HEK293 (cell line): ENCODE measurements at regions not wholly inside any gene's neighbourhood (a gene's known extent, or its start where the extent isn't known, plus 50 kb on each side); places are given as distances from the start of the nearest gene placed in this dataset.

Experiments used
- CTCF ChIA-PET: fragments of 350-600 bp; formaldehyde crosslinking; extraction: SDS; loops from one replicate; lab custom pipeline; 2021; ENCODE audit warnings: antibody characterized with exemption; lab: Yijun Ruan, JAX
- POLR2A ChIA-PET: fragments of 300-600 bp; formaldehyde crosslinking; extraction: SDS; loops from one replicate; lab custom pipeline; 2020; ENCODE audit warnings: antibody characterized with exemption, inconsistent platforms; lab: Yijun Ruan, JAX
- H3K27ac ChIP-seq: fragments of 200-500 bp; sonication (Bioruptor generic); 2 replicates; pipeline ENCODE4 v1.5.1; 2014; ENCODE audit warnings: low read depth, low read length, control low read depth, inconsistent platforms; ENCODE audit errors: extremely low read depth
- H3K36me3 ChIP-seq, 2 experiments: fragments of 200-500 bp in 1 of 2; sonication (Bioruptor generic) in 1 of 2; 1 replicate in 1 of 2; 2 replicates in 1 of 2; pipeline ENCODE4 v1.5.1; 2014 to 2017; ENCODE audit warnings: inconsistent platforms in 2 of 2, low read length in 2 of 2; ENCODE audit not compliant: control insufficient read depth in 2 of 2, insufficient read depth in 1 of 2
- H3K4me1 ChIP-seq: fragments of 200-500 bp; sonication (Bioruptor generic); 2 replicates; pipeline ENCODE4 v1.5.1; 2014; ENCODE audit warnings: mild to moderate bottlenecking, low read length, inconsistent platforms; ENCODE audit not compliant: control insufficient read depth, insufficient read depth
- H3K4me3 ChIP-seq: 2 replicates; pipeline ENCODE4 v1.5.1; 2011; ENCODE audit warnings: low read depth, mild to moderate bottlenecking, control low read depth, low read length, moderate library complexity
- H3K9me3 ChIP-seq: fragments of 200-500 bp; sonication (Bioruptor generic); 2 replicates; pipeline ENCODE4 v1.5.1; 2014; ENCODE audit warnings: low read depth, low read length, inconsistent platforms; ENCODE audit not compliant: control insufficient read depth, insufficient read depth
- GLI2 ChIP-seq: fragments of 450-650 bp; formaldehyde crosslinking; IDR thresholded peaks from 2 replicates; pipeline ENCODE4; 2017; ENCODE audit warnings: missing biosample characterization, missing genetic modification characterization, low read depth, borderline replicate concordance
- HOXC10 ChIP-seq: sonication (generic); formaldehyde crosslinking; IDR thresholded peaks from 2 replicates; pipeline ENCODE4 v1.8.1; 2023; ENCODE audit warnings: mild to moderate bottlenecking, missing genetic modification reagents
- PRDM1 ChIP-seq: fragments of 450-650 bp; formaldehyde crosslinking; IDR thresholded peaks from 2 replicates; pipeline ENCODE4; 2016; ENCODE audit warnings: missing biosample characterization, missing genetic modification characterization
- SP3 ChIP-seq: fragments of 450-650 bp; formaldehyde crosslinking; IDR thresholded peaks from 2 replicates; pipeline ENCODE4 v1.5.1; 2016; ENCODE audit warnings: missing biosample characterization, missing genetic modification characterization
- ZFP3 ChIP-seq: fragments of 450-650 bp; formaldehyde crosslinking; IDR thresholded peaks from 2 replicates; pipeline ENCODE4 v1.5.1; 2016; ENCODE audit warnings: low read depth, missing biosample characterization, missing genetic modification characterization
- ZFP41 ChIP-seq: fragments of 450-650 bp; formaldehyde crosslinking; IDR thresholded peaks from 2 replicates; pipeline ENCODE4 v1.5.1; 2016; ENCODE audit warnings: missing biosample characterization, missing genetic modification characterization, borderline replicate concordance
- ZNF24 ChIP-seq: fragments of 450-650 bp; formaldehyde crosslinking; IDR thresholded peaks from 2 replicates; pipeline ENCODE4 v1.5.1; 2016; ENCODE audit warnings: missing biosample characterization, missing genetic modification characterization
- ZNF311 ChIP-seq: fragments of 450-650 bp; formaldehyde crosslinking; IDR thresholded peaks from 2 replicates; pipeline ENCODE4 v1.5.1; 2017; ENCODE audit warnings: missing biosample characterization, missing genetic modification characterization, borderline replicate concordance
- ZNF394 ChIP-seq: fragments of 450-650 bp; formaldehyde crosslinking; IDR thresholded peaks from 2 replicates; pipeline ENCODE4 v1.5.1; 2016; ENCODE audit warnings: missing biosample characterization, missing genetic modification characterization, mild to moderate bottlenecking, moderate library complexity, borderline replicate concordance
- ZNF501 ChIP-seq: fragments of 450-650 bp; formaldehyde crosslinking; IDR thresholded peaks from 2 replicates; pipeline ENCODE4 v1.5.1; 2016; ENCODE audit warnings: missing biosample characterization, missing genetic modification characterization
- ZNF558 ChIP-seq: fragments of 450-650 bp; formaldehyde crosslinking; IDR thresholded peaks from 2 replicates; pipeline ENCODE4 v1.5.1; 2016; ENCODE audit warnings: missing biosample characterization, missing genetic modification characterization
- ZNF571 ChIP-seq: fragments of 450-650 bp; formaldehyde crosslinking; IDR thresholded peaks from 2 replicates; pipeline ENCODE4 v1.5.0; 2017; ENCODE audit warnings: missing biosample characterization, missing genetic modification characterization
- ZNF660 ChIP-seq: fragments of 450-650 bp; IDR thresholded peaks from 2 replicates; pipeline ENCODE4 v1.5.1; 2018; ENCODE audit warnings: missing biosample characterization, mild to moderate bottlenecking, missing genetic modification characterization
- ZNF785 ChIP-seq: fragments of 450-650 bp; formaldehyde crosslinking; IDR thresholded peaks from 2 replicates; pipeline ENCODE4 v1.5.1; 2016; ENCODE audit warnings: missing biosample characterization, missing genetic modification characterization
- ZNF830 ChIP-seq: fragments of 450-650 bp; IDR thresholded peaks from 2 replicates; pipeline ENCODE4 v1.5.0; 2018; ENCODE audit warnings: missing biosample characterization, missing genetic modification characterization, low read depth, mild to moderate bottlenecking, moderate library complexity
- TF ChIP-seq, protein P1 (sequence below): fragments of 450-650 bp; formaldehyde crosslinking; IDR thresholded peaks from 2 replicates; pipeline ENCODE4 v1.5.1; 2016; ENCODE audit warnings: missing biosample characterization, missing genetic modification characterization
- TF ChIP-seq, protein P2 (sequence below): fragments of 450-650 bp; formaldehyde crosslinking; conservative IDR thresholded peaks from 2 replicates; pipeline ENCODE4 v1.5.1; 2016; ENCODE audit warnings: low read depth, missing biosample characterization, missing genetic modification characterization
- TF ChIP-seq, protein P3 (sequence below): fragments of 450-650 bp; formaldehyde crosslinking; IDR thresholded peaks from 2 replicates; pipeline ENCODE4 v1.5.1; 2016; ENCODE audit warnings: missing biosample characterization, missing genetic modification characterization
- TF ChIP-seq, protein P4 (sequence below): fragments of 450-650 bp; formaldehyde crosslinking; IDR thresholded peaks from 2 replicates; pipeline ENCODE4 v1.5.1; 2016; ENCODE audit warnings: missing biosample characterization, missing genetic modification characterization

DNA sequence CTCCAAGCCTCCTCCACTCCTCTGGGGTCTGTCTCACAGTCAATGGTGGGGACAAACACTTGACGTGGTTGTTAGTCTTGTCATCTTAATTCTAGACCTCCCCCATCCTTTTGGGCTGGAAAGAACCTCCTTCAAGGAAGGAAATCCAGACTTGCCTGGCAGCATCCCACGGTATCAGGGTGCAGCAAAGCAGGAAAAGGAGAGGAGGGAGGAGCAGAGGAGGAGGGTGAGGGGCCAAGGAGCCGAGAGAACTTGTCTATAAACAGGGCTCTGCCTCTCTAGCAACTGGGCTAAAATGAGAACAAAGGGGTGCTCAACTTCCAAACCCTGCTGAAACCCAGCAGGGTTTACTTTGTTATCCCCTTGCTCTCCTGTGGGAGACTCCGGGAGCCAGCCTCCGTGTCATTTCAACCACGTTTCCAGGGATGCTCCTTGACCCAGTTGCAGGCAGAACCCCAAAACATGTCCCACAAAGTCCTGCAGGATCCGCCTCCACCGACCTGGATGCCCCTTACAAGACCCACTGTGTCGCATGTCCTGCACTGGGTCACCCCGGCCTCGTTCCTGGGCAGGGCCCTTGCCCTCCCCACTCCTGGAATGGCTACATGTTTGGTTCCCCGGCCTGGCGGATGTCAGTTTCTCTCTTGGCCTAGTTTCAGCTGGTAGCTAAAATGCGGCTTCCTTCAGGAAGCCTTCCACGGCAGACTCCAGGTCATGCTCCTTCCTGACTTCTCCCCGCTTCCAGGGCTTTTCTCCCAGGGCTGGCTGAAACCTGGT, 69.7 kb upstream of the MGMT start:
- H3K4me1 ChIP-seq: no peaks in the 10 kb centered on the region; the same call in 1 of the 2 replicates
- no peaks in the 10 kb centered on the region for H3K9me3 ChIP-seq
- H3K36me3 ChIP-seq: no peaks in the 10 kb centered on the region
- no peak overlapping the region for H3K4me3 ChIP-seq
- CTCF ChIA-PET: no interaction called here
- H3K27ac ChIP-seq: no peak overlapping the region
- no peak for TF ChIP-seq ZFP3 (tag by site-specific recombination)
- TF ChIP-seq, protein P1, sequence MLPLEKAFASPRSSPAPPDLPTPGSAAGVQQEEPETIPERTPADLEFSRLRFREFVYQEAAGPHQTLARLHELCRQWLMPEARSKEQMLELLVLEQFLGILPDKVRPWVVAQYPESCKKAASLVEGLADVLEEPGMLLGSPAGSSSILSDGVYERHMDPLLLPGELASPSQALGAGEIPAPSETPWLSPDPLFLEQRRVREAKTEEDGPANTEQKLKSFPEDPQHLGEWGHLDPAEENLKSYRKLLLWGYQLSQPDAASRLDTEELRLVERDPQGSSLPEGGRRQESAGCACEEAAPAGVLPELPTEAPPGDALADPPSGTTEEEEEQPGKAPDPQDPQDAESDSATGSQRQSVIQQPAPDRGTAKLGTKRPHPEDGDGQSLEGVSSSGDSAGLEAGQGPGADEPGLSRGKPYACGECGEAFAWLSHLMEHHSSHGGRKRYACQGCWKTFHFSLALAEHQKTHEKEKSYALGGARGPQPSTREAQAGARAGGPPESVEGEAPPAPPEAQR (tag by site-specific recombination): no peak
- no peak for TF ChIP-seq ZFP41 (tag by site-specific recombination)
- TF ChIP-seq, protein P2, sequence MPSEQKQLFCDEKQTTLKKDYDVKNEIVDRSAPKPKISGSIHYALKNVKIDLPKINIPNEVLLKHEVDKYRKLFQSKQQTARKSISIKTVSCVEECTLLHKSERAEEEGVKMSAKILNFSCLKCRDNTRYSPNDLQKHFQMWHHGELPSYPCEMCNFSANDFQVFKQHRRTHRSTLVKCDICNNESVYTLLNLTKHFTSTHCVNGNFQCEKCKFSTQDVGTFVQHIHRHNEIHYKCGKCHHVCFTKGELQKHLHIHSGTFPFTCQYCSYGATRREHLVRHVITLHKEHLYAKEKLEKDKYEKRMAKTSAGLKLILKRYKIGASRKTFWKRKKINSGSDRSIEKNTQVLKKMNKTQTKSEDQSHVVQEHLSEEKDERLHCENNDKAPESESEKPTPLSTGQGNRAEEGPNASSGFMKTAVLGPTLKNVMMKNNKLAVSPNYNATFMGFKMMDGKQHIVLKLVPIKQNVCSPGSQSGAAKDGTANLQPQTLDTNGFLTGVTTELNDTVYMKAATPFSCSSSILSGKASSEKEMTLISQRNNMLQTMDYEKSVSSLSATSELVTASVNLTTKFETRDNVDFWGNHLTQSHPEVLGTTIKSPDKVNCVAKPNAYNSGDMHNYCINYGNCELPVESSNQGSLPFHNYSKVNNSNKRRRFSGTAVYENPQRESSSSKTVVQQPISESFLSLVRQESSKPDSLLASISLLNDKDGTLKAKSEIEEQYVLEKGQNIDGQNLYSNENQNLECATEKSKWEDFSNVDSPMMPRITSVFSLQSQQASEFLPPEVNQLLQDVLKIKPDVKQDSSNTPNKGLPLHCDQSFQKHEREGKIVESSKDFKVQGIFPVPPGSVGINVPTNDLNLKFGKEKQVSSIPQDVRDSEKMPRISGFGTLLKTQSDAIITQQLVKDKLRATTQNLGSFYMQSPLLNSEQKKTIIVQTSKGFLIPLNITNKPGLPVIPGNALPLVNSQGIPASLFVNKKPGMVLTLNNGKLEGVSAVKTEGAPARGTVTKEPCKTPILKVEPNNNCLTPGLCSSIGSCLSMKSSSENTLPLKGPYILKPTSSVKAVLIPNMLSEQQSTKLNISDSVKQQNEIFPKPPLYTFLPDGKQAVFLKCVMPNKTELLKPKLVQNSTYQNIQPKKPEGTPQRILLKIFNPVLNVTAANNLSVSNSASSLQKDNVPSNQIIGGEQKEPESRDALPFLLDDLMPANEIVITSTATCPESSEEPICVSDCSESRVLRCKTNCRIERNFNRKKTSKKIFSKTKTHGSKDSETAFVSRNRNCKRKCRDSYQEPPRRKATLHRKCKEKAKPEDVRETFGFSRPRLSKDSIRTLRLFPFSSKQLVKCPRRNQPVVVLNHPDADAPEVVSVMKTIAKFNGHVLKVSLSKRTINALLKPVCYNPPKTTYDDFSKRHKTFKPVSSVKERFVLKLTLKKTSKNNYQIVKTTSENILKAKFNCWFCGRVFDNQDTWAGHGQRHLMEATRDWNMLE (tag by site-specific recombination): no peak
- TF ChIP-seq ZNF785: no peak
- no peak for TF ChIP-seq GLI2 (tag by site-specific recombination)
- TF ChIP-seq ZNF558 (tag by site-specific recombination): no peak
- no peak for TF ChIP-seq ZNF311
- TF ChIP-seq ZNF660 (tag by site-specific recombination): no peak
- TF ChIP-seq HOXC10 (CRISPR knock-in tag): no peak
- no peak for TF ChIP-seq ZNF24
- no peak for TF ChIP-seq SP3 (tag by site-specific recombination)
- TF ChIP-seq ZNF501 (tag by site-specific recombination): no peak
- TF ChIP-seq PRDM1: no peak
- TF ChIP-seq ZNF830: no peak
- TF ChIP-seq, all 188 proteins: peak for 0
- POLR2A ChIA-PET: no interaction called here

DNA sequence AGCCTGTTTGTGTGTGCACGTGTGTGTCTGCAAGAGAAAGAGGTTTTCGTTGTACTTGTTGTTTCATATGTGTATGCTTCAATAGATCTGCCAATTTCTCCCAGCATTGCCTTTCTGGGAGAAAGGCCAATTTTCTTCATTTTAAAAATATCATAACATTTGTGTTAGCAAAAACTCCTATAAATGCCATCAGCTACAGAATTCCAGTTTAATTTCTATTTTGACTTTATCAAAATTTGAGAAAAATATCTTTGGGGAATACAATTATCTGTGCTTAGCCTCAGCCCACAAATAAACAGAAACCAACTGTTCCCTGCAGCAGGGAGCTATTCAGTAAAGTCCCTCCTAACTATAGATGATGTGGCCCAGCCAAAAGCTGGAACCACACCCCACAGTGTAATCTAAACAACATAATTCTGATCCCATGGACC, 68.3 kb upstream of the MGMT start:
- TF ChIP-seq ZNF394 (no peak), ZNF571 (no peak)
- TF ChIP-seq, protein P3, sequence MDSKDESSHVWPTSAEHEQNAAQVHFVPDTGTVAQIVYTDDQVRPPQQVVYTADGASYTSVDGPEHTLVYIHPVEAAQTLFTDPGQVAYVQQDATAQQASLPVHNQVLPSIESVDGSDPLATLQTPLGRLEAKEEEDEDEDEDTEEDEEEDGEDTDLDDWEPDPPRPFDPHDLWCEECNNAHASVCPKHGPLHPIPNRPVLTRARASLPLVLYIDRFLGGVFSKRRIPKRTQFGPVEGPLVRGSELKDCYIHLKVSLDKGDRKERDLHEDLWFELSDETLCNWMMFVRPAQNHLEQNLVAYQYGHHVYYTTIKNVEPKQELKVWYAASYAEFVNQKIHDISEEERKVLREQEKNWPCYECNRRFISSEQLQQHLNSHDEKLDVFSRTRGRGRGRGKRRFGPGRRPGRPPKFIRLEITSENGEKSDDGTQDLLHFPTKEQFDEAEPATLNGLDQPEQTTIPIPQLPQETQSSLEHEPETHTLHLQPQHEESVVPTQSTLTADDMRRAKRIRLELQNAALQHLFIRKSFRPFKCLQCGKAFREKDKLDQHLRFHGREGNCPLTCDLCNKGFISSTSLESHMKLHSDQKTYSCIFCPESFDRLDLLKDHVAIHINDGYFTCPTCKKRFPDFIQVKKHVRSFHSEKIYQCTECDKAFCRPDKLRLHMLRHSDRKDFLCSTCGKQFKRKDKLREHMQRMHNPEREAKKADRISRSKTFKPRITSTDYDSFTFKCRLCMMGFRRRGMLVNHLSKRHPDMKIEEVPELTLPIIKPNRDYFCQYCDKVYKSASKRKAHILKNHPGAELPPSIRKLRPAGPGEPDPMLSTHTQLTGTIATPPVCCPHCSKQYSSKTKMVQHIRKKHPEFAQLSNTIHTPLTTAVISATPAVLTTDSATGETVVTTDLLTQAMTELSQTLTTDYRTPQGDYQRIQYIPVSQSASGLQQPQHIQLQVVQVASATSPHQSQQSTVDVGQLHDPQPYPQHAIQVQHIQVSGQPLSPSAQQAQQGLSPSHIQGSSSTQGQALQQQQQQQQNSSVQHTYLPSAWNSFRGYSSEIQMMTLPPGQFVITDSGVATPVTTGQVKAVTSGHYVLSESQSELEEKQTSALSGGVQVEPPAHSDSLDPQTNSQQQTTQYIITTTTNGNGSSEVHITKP (tag by site-specific recombination): 0 out of 2 replicates have a peak, but pooled peaks have one; percentile 14
- TF ChIP-seq, protein P4, sequence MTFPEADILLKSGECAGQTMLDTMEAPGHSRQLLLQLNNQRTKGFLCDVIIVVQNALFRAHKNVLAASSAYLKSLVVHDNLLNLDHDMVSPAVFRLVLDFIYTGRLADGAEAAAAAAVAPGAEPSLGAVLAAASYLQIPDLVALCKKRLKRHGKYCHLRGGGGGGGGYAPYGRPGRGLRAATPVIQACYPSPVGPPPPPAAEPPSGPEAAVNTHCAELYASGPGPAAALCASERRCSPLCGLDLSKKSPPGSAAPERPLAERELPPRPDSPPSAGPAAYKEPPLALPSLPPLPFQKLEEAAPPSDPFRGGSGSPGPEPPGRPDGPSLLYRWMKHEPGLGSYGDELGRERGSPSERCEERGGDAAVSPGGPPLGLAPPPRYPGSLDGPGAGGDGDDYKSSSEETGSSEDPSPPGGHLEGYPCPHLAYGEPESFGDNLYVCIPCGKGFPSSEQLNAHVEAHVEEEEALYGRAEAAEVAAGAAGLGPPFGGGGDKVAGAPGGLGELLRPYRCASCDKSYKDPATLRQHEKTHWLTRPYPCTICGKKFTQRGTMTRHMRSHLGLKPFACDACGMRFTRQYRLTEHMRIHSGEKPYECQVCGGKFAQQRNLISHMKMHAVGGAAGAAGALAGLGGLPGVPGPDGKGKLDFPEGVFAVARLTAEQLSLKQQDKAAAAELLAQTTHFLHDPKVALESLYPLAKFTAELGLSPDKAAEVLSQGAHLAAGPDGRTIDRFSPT (tag by site-specific recombination): no peak
- ChIA-PET CTCF (interaction anchor here (0.6 to 1.2 kb wide), 2 partner anchors 314 to 729 kb away, joined by 4 read pairs; no protein-coding TSS in a partner anchor), POLR2A (no interaction called here)
- Histone ChIP-seq H3K9me3 (no peaks in the 10 kb centered on the region), H3K27ac (no peak overlapping the region), H3K4me1 (no peaks in the 10 kb centered on the region; the same call in 1 of the 2 replicates), H3K36me3 (no peaks in the 10 kb centered on the region), H3K4me3 (no peak overlapping the region)
